ENCODE measurements at regions not wholly inside any gene's neighbourhood (a gene's known extent, or its start where the extent isn't known, plus 50 kb on each side); places are given as distances from the start of the nearest gene placed in this dataset.

GRCh38 chr11:115766561-115766960 lies 262.3 kb upstream of the CADM1 start:
- TF ChIP-seq CTCF (IDR thresholded peaks at IDR 0.05) (no peak), POLR2A (IDR thresholded peaks at IDR 0.05) (no peak)
